GM19468 (cell line): ENCODE measurements at regions not wholly inside any gene's neighbourhood (a gene's known extent, or its start where the extent isn't known, plus 50 kb on each side); places are given as distances from the start of the nearest gene placed in this dataset.

Experiments
- ATAC-seq: cut with Tn5 transposase; IDR thresholded peaks from one replicate; pipeline ENCODE4 v1.9.1; 2021; ENCODE audit warnings: mild to moderate bottlenecking, moderate library complexity, moderate number of reproducible peaks; ENCODE audit not compliant: unreplicated experiment; ENCODE audit errors: extremely low read depth

DNA sequence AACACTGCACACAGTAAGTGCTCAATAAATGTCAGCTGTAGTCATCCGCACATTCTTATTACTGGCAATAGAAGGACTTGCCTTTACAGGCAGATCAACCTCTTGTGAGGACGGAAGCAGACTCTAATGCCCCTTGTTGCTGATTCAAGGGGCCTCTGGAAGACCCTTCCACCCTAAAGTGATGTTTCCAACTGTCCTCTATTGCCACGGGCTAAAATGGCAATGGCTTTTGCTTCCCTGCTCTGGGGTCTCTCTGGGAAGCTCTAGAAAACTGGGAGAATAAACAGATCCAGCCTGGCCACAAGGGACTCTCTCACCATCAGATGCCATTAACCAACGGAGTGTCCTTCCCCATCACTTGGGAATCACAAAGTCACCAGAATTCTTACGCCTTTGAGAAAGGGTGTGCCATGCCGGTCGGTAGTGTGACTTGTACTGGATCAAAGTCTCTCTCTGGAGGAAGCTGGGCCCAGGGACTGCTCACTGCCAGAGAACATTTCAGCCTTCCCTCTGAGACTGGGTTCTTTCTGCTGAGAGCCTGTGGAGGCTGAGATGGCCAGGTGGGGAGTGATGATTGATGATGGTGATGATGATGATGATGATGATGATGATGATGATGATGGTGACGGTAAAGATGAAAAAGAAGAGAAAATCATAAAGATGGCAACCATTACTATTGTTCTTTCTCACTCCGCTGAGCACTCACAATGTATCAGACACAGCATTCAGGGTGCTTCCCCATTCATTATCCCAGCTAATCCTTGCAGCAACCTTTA lies 146.8 kb downstream of the CYLD start:
- ATAC-seq, result no peak

DNA sequence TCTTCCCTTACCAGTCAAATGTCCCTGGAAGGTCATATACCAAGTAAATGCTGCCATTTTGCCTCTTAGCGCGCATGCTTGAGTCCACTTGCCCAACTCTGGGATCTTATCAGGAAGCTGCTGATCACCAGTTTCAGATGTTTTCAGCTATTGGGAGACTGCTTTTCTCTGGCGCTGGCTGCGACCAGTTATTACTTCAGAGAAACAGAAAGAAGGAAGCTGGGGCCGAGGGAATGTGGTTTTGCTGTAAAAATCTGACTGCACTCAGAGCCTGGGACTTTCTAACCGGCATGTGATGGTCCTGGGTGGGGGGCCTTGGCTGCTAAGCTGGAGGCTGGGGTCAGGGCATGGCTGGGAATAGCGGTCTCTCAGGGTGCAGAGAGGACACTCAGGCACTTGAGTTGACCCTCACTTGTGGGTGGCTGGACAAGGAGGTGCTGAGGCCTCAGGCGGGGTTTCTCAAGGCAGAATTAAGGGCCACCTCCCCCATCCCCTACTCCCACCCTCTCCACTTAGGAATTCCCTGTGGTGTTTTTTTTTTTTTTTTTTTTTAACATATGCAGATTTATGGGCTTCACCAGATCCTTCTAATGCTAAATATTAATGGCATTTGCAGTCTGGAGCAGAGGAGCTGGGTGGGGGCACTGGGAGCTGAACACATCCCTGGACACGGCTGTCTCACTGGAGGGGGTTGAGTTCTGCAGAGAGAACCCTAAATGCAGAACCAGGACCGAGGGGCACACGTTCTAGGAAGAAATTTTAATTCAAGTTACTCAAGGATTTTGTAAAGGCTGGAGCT lies 145.8 kb downstream of the CYLD start:
- no peak for ATAC-seq

GRCh38 chr16:50884066-50884860 lies 142.4 kb downstream of the CYLD start:
- ATAC-seq, result no peak

DNA sequence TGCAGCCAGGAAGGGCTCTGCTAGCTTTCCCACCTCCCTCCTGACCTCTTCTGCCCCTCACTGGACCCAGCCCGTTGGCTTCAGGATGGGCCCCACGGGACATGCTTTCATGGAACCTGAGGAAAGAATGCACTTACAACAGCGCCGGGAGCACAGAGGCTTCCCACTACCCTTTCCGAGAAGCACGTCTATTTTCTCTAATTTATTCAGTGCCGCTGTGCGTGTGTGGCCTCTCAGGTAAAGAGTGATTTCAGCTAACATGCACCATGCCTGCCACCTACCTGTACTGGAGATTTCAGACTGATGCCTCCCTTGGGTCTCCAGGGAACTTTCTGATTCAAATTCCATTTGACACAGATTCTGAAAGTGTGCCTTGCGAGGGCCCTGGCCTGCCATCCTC lies 140.1 kb downstream of the CYLD start:
- no peak for ATAC-seq

DNA sequence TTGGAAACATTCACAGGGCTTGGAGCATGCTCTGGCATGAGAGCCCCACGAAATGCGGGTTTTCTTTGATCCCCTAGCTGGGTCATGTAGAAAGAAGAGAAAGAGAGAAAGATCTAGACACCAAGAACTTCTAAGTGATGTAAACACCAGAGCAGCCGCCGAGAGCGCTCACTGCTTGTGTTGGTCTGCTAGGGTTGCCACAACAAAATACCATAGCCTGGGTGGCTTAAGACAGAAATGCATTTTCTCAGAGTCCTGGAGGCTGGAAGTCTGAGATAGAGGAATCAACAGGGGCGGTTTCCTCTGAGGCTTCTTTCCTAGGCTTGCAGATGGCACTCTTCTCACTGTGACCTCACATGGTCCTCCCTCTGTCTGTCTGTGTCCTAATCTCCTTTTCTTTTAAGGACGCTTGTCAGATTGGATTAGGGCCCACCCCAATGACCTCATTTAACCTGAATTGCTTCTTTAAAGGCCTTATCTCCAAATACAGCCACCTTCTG lies 139.5 kb downstream of the CYLD start:
- no peak for ATAC-seq

- no peak for ATAC-seq
These were observed 139.0 kb downstream of the CYLD start for GRCh38 chr16:50880926-50881325.

- ATAC-seq, result no peak
These were observed 138.2 kb downstream of the CYLD start for GRCh38 chr16:50879873-50880695.

DNA sequence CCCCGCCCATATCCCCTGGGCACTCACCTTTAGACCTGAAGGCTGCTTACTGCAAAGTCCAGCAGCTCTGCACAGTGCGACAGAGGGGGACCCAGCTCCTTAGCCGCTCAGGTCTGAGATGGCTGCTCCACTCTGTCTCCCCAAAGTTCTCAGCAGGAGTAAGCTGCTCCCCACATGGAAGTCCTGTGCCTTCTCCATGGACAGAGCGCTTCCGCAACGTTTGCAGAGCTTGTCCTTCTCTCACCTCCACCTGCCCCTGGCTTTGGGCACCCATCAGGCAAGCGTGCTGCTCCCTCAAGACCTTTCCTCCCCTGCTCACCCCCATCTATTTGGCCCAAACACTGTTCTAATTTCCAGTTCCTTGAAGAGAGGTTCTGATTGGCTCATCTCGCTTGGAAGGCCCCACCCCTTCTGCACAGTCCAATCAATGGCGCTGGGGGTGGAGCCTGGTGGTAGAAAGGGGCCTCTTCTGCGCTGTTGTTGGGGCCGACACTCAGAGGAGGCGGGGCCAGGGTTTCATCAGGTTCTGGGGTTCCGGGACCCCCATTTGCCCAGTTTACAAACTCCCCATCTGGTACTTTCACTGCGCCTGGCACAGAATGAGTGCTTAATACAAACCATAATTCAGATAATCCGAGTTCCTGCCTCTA lies 137.2 kb downstream of the CYLD start:
- ATAC-seq, result no peak

DNA sequence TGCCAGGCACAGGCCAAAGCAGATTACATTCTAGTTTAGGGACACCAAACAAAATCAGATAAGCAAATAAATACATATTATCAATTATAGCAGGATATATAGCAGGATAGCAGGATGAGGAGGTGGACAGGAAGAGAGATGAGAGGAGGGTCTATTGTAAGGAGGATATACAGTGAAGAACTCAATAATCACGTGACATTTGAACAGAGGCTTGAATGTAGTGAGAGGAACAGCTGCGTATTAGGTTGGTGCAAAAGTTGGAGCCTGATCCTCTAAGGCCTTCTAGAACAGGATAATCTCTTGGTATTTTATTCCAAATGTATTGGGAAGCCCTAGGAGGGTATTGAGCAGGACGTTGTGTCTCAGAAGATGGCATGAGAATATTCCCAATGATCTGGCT lies 136.7 kb downstream of the CYLD start:
- ATAC-seq, result no peak

- no peak for ATAC-seq
These were observed 134.4 kb downstream of the CYLD start for GRCh38 chr16:50876263-50876662.

DNA sequence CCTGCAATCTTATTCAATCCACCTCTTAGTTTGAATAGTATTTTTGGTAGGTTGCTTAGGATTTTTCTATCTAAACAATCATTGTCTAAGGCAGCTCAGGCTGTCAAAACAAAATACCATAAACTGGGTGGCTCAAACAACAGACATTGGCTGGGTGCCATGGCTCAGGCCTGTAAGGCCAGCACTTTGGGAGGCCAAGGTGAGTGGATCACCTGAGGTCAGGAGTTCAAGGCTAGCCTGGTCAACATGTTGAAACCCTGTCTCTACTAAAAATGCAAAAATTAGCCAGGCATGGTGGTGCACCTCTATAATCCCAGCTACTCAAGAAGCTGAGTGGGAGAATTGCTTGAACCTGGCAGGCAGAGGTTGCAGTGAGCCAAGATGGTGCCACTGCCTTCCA lies 126.7 kb downstream of the CYLD start:
- ATAC-seq, result no peak

GRCh38 chr16:50866806-50867205 lies 124.9 kb downstream of the CYLD start:
- no peak for ATAC-seq

- ATAC-seq, result no peak
These were observed 122.5 kb downstream of the CYLD start for GRCh38 chr16:50864386-50864785.

DNA sequence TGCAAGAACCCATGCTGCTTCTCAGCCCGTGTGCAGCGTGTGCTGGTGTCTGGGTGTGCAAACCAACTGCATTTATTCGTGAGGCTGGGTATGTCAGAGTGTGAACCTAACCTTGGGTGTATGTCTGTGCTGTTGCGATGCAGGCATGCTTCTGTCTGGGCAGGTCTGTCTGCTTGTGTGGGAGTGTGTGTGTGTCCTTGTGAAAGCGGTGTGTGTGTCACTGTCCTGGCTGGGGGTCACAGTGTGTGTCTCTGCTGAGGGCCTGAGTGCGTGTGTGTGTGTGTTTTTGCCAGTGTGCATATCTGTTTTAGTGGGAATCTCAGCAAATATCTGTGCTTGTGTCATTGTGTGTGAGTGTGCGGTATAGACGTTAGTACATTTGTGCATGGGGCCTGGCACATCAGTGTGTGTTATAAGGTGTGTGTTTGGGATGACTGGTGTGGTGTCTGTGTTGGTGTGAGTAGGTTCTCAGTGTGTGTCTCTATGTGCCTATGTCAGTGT lies 121.8 kb downstream of the CYLD start:
- ATAC-seq, result no peak

- no peak for ATAC-seq
These were observed 121.1 kb downstream of the CYLD start for GRCh38 chr16:50862818-50863643.

GRCh38 chr16:50861970-50862411 lies 120.1 kb downstream of the CYLD start:
- ATAC-seq, result no peak

DNA sequence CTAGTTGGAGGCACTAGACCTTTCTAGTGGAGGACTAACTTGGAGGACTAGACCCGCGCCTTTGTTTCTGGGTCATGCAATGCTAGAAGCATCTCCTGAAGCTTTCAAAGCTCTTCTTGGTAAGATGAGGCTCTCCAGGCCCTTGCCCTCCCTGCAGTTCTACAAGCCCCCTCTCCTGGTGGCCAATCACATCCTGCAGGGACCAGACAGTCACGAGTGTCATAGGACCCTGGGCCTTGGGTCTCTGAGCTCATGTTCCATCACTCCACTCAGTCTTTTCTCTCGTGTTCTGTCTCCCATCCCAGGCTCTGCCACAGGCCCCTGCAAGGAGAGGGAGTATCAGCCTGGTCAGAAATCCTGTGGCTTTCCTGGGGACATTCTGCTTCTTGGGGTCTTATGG lies 119.6 kb downstream of the CYLD start:
- ATAC-seq, result no peak

DNA sequence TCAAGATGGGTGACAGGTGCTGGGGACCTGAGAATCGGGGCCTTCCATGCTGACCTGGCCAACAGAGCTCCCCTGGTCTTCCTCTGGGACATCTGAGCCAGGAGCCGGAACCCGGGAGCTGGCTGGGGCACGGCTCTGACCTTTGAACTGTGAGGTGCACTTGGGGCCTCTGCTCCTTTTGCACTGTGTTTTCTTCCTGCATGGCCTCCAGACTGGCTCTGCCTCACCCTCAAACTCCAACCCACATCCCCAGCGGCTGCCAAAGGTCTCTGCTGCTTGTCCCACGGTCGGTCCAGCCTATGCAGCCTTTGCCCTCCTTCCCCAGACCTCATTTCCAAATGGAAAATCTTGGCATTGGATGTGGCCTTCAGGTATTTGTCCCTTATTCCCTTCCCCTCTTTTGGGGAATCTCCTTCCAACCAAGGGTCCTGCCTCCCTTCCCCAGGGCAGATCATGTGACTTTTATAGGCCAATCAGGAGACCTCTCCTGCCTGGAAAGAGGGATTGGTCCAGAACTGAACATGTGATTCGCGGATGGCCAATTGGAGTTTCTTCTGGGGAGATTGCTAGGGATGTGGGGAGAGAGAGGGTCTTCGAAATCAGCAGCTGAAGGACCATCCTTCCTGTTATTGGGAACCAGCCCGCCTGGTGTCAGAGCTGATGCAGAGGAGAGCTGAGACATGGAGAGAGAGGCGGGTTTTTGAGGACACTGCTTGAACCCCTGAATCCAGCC lies 117.9 kb downstream of the CYLD start:
- ATAC-seq, result no peak
